ENCODE measurements at regions not wholly inside any gene's neighbourhood (a gene's known extent, or its start where the extent isn't known, plus 50 kb on each side); places are given as distances from the start of the nearest gene placed in this dataset.

DNA sequence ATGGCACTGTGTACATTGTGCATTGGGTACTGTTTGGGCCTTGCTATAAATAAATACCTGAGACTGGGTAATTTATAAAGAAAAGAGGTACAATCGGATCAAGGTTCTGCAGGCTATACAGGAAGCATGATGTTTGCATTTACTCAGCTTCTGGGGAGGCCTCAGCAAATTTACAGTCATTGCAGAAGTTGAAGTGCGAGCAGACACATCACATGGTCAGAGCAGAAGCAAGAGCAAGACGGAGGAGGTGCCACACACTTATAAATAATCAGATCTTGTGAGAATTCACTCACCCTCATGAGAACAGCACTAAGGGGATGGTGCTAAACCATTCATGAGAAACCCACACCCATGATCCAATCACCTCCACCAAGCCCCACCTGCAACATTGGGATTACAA, 505.0 kb downstream of the ARAP2 start:
- Histone ChIP-seq H3K36me3 (ENCODE audit: control insufficient read depth in 1 of 2, insufficient read depth in 2 of 2, low read length in 2 of 2) (no peaks in the 10 kb centered on the region), H3K27ac (ENCODE audit: low read depth, low read length) (no peak overlapping the region), H3K4me1 (ENCODE audit: control insufficient read depth in 1 of 2, insufficient read depth in 2 of 2, low read length in 2 of 2) (no peaks in the 10 kb centered on the region), H3K4me2 (ENCODE audit: low read length) (no peak overlapping the region), H3K9me2 (ENCODE audit: insufficient read depth) (no peaks in the 10 kb centered on the region), H3K4me3 (replicated peaks in 1 of 2; ENCODE audit: low read depth in 1 of 2, low read length in 2 of 2) (no peak overlapping the region), H3K79me2 (ENCODE audit: insufficient read depth, low read length) (no peaks in the 10 kb centered on the region), H2AFZ (ENCODE audit: low read depth, low read length, poor library complexity, severe bottlenecking) (no peak overlapping the region), H3K9me3 (ENCODE audit: control insufficient read depth in 1 of 2, insufficient read depth in 1 of 2, low read depth in 1 of 2, low read length in 2 of 2) (no peaks in the 10 kb centered on the region), H4K20me1 (ENCODE audit: insufficient read depth) (no peaks in the 10 kb centered on the region), H3K27me3 (ENCODE audit: insufficient read depth, low read length) (no peaks in the 10 kb centered on the region), H3K9ac (ENCODE audit: low read length) (no peak overlapping the region)
- no TSS peak for BruUV-seq (replicated peaks)
- DNase-seq (ENCODE audit: low read depth, low spot score) (no peak), ATAC-seq (no peak)
- RAD21 ChIA-PET (ENCODE audit: low non-redundant PET in 1 of 2, low total read pairs in 2 of 2, uncharacterized antibody in 2 of 2, unreplicated experiment in 2 of 2): no interaction called here
- CTCF ChIA-PET: no interaction called here
- TF ChIP-seq CBX3 (IDR thresholded peaks at IDR 0.05; ENCODE audit: low read depth): no peak
- TF ChIP-seq, protein P1, sequence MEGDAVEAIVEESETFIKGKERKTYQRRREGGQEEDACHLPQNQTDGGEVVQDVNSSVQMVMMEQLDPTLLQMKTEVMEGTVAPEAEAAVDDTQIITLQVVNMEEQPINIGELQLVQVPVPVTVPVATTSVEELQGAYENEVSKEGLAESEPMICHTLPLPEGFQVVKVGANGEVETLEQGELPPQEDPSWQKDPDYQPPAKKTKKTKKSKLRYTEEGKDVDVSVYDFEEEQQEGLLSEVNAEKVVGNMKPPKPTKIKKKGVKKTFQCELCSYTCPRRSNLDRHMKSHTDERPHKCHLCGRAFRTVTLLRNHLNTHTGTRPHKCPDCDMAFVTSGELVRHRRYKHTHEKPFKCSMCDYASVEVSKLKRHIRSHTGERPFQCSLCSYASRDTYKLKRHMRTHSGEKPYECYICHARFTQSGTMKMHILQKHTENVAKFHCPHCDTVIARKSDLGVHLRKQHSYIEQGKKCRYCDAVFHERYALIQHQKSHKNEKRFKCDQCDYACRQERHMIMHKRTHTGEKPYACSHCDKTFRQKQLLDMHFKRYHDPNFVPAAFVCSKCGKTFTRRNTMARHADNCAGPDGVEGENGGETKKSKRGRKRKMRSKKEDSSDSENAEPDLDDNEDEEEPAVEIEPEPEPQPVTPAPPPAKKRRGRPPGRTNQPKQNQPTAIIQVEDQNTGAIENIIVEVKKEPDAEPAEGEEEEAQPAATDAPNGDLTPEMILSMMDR (IDR thresholded peaks at IDR 0.05 in 2 of 3, conservative IDR thresholded peaks at IDR 0.05 in 1 of 3; ENCODE audit: borderline replicate concordance in 1 of 3, insufficient read depth in 1 of 3, low read depth in 2 of 3, low read length in 2 of 3): no peak
- no peak for TF ChIP-seq RAD21 (IDR thresholded peaks at IDR 0.05; ENCODE audit: low read depth)
- TF ChIP-seq CEBPB (IDR thresholded peaks at IDR 0.05; ENCODE audit: low read depth): no peak
- POLR2A ChIA-PET: no interaction called here
- intact Hi-C loops (cut with micrococcal nuclease): no loop called here

DNA sequence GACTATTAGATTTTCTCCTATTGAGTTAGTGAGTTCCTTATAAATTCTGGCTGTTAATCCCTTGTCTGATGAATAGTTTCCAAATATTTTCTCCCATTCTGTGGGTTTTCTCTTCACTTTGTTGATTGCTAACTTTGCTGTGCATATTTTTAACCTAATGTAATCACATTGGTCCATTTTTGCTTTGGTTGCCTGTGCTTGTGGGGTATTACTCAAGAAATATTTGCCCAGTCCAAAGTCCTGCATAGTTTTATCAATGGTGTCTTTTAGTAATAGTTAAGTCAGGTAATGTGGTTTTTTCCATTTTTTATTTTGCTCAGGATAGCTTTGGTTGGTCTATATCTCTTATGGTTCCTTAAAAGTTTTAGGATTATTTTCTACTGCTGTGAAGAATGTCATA, 490.3 kb downstream of the ARAP2 start:
- POLR2A ChIA-PET: no interaction called here
- H2AFZ ChIP-seq (ENCODE audit: low read depth, low read length, poor library complexity, severe bottlenecking): no peak overlapping the region
- DNase-seq (ENCODE audit: low read depth, low spot score) (no peak), ATAC-seq (no peak)
- H3K4me2 ChIP-seq (ENCODE audit: low read length): no peak overlapping the region
- no peaks in the 10 kb centered on the region for H3K79me2 ChIP-seq (ENCODE audit: insufficient read depth, low read length)
- H3K4me1 ChIP-seq (ENCODE audit: control insufficient read depth in 1 of 2, insufficient read depth in 2 of 2, low read length in 2 of 2): no peaks in the 10 kb centered on the region
- no peaks in the 10 kb centered on the region for H4K20me1 ChIP-seq (ENCODE audit: insufficient read depth)
- RAD21 ChIA-PET (ENCODE audit: low non-redundant PET in 1 of 2, low total read pairs in 2 of 2, uncharacterized antibody in 2 of 2, unreplicated experiment in 2 of 2): no interaction called here
- CTCF ChIA-PET: no interaction called here
- no peak overlapping the region for H3K27ac ChIP-seq (ENCODE audit: low read depth, low read length)
- H3K27me3 ChIP-seq (ENCODE audit: insufficient read depth, low read length): no peaks in the 10 kb centered on the region
- H3K36me3 ChIP-seq (ENCODE audit: control insufficient read depth in 1 of 2, insufficient read depth in 2 of 2, low read length in 2 of 2): no peaks in the 10 kb centered on the region
- TF ChIP-seq ELF1 (IDR thresholded peaks at IDR 0.05; ENCODE audit: borderline replicate concordance, low read depth) (no peak), CBX3 (IDR thresholded peaks at IDR 0.05; ENCODE audit: low read depth) (no peak), JUND (IDR thresholded peaks at IDR 0.05) (no peak), TCF7L2 (IDR thresholded peaks at IDR 0.05; ENCODE audit: borderline replicate concordance, extremely low read depth, insufficient read depth, insufficient read length) (no peak), POLR2A (IDR thresholded peaks at IDR 0.05; ENCODE audit: borderline replicate concordance, extremely low read depth, insufficient read depth, insufficient read length) (no peak), EZH2 (IDR thresholded peaks at IDR 0.05) (no peak), CEBPB (IDR thresholded peaks at IDR 0.05; ENCODE audit: low read depth) (no peak), FOSL1 (IDR thresholded peaks at IDR 0.05; ENCODE audit: low read depth) (no peak), SRF (IDR thresholded peaks at IDR 0.05; ENCODE audit: low read depth) (no peak)
- TF ChIP-seq, protein P1 (IDR thresholded peaks at IDR 0.05 in 2 of 3, conservative IDR thresholded peaks at IDR 0.05 in 1 of 3; ENCODE audit: borderline replicate concordance in 1 of 3, insufficient read depth in 1 of 3, low read depth in 2 of 3, low read length in 2 of 3): no peak
- TF ChIP-seq, protein P2, sequence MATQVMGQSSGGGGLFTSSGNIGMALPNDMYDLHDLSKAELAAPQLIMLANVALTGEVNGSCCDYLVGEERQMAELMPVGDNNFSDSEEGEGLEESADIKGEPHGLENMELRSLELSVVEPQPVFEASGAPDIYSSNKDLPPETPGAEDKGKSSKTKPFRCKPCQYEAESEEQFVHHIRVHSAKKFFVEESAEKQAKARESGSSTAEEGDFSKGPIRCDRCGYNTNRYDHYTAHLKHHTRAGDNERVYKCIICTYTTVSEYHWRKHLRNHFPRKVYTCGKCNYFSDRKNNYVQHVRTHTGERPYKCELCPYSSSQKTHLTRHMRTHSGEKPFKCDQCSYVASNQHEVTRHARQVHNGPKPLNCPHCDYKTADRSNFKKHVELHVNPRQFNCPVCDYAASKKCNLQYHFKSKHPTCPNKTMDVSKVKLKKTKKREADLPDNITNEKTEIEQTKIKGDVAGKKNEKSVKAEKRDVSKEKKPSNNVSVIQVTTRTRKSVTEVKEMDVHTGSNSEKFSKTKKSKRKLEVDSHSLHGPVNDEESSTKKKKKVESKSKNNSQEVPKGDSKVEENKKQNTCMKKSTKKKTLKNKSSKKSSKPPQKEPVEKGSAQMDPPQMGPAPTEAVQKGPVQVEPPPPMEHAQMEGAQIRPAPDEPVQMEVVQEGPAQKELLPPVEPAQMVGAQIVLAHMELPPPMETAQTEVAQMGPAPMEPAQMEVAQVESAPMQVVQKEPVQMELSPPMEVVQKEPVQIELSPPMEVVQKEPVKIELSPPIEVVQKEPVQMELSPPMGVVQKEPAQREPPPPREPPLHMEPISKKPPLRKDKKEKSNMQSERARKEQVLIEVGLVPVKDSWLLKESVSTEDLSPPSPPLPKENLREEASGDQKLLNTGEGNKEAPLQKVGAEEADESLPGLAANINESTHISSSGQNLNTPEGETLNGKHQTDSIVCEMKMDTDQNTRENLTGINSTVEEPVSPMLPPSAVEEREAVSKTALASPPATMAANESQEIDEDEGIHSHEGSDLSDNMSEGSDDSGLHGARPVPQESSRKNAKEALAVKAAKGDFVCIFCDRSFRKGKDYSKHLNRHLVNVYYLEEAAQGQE (IDR thresholded peaks at IDR 0.05; ENCODE audit: low read depth): no peak
- BruUV-seq (replicated peaks): no TSS peak
- no peaks in the 10 kb centered on the region for H3K9me3 ChIP-seq (ENCODE audit: control insufficient read depth in 1 of 2, insufficient read depth in 1 of 2, low read depth in 1 of 2, low read length in 2 of 2)
- H3K4me3 ChIP-seq (replicated peaks in 1 of 2; ENCODE audit: low read depth in 1 of 2, low read length in 2 of 2): no peak overlapping the region
- no peak overlapping the region for H3K9ac ChIP-seq (ENCODE audit: low read length)
- no peaks in the 10 kb centered on the region for H3K9me2 ChIP-seq (ENCODE audit: insufficient read depth)
- intact Hi-C loops (cut with micrococcal nuclease): no loop called here

Measured in HCT116 (cell line).